ENCODE measurements at regions not wholly inside any gene's neighbourhood (a gene's known extent, or its start where the extent isn't known, plus 50 kb on each side); places are given as distances from the start of the nearest gene placed in this dataset.

GRCh38 chr1:221849897-221850296, 108.0 kb upstream of the DUSP10 start:
- TF ChIP-seq, protein P1, sequence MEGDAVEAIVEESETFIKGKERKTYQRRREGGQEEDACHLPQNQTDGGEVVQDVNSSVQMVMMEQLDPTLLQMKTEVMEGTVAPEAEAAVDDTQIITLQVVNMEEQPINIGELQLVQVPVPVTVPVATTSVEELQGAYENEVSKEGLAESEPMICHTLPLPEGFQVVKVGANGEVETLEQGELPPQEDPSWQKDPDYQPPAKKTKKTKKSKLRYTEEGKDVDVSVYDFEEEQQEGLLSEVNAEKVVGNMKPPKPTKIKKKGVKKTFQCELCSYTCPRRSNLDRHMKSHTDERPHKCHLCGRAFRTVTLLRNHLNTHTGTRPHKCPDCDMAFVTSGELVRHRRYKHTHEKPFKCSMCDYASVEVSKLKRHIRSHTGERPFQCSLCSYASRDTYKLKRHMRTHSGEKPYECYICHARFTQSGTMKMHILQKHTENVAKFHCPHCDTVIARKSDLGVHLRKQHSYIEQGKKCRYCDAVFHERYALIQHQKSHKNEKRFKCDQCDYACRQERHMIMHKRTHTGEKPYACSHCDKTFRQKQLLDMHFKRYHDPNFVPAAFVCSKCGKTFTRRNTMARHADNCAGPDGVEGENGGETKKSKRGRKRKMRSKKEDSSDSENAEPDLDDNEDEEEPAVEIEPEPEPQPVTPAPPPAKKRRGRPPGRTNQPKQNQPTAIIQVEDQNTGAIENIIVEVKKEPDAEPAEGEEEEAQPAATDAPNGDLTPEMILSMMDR (IDR thresholded peaks at IDR 0.05; ENCODE audit: insufficient read depth, low read depth, low read length) = no peak
- TF ChIP-seq EZH2 (IDR thresholded peaks at IDR 0.05; ENCODE audit: insufficient read depth, low read length) = no peak
